VCaP (cell line): ENCODE measurements at regions not wholly inside any gene's neighbourhood (a gene's known extent, or its start where the extent isn't known, plus 50 kb on each side); places are given as distances from the start of the nearest gene placed in this dataset.
"Not testable (repeated sequence)": the region's sequence is repeated elsewhere in the genome, so short reads cannot be mapped to it uniquely, and the experiment has no call there.

Source experiments
- H3K27ac ChIP-seq: fragments of 450-650 bp; 2 replicates; pipeline ENCODE4 v1.5.1; 2017
- TF ChIP-seq, protein P1 (sequence below): fragments of 450-650 bp; conservative IDR thresholded peaks from 2 replicates; pipeline ENCODE4 v1.5.1; 2017; ENCODE audit warnings: mild to moderate bottlenecking, moderate library complexity

- TF ChIP-seq, protein P1, sequence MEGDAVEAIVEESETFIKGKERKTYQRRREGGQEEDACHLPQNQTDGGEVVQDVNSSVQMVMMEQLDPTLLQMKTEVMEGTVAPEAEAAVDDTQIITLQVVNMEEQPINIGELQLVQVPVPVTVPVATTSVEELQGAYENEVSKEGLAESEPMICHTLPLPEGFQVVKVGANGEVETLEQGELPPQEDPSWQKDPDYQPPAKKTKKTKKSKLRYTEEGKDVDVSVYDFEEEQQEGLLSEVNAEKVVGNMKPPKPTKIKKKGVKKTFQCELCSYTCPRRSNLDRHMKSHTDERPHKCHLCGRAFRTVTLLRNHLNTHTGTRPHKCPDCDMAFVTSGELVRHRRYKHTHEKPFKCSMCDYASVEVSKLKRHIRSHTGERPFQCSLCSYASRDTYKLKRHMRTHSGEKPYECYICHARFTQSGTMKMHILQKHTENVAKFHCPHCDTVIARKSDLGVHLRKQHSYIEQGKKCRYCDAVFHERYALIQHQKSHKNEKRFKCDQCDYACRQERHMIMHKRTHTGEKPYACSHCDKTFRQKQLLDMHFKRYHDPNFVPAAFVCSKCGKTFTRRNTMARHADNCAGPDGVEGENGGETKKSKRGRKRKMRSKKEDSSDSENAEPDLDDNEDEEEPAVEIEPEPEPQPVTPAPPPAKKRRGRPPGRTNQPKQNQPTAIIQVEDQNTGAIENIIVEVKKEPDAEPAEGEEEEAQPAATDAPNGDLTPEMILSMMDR: no peak
- no peak overlapping the region for H3K27ac ChIP-seq
These were observed 384.2 kb downstream of the CGGBP1 start for GRCh38 chr3:87674397-87675161.

DNA sequence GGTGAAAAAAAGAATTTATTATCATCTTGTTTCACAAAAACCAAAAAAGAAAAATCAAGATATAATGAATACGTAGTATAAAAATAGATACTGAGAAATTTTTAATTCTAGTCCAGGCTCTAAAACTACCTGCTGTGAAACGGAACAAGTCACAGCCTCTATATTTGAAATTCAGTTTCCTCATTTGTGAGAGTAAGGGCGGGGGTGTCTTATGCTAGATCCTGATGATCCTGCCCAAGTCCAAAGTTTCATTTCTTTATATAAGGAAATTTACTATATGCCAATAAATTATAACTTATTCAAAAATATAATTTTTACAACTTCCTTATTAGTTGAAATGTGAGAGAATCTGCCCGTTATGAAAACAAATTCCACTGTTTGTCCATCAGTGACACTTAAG is 385.7 kb downstream of the CGGBP1 start:
- TF ChIP-seq, protein P1: no peak
- H3K27ac ChIP-seq: no peak overlapping the region

- no peak overlapping the region for H3K27ac ChIP-seq
- TF ChIP-seq, protein P1: no peak
These were observed 377.8 kb upstream of the POU1F1 start for GRCh38 chr3:87654184-87654583.

GRCh38 chr3:87653138-87653537 is 376.8 kb upstream of the POU1F1 start:
- H3K27ac ChIP-seq: not testable (repeated sequence)

GRCh38 chr3:87634426-87634825 is 358.0 kb upstream of the POU1F1 start:
- TF ChIP-seq, protein P1: no peak
- H3K27ac ChIP-seq: no peak overlapping the region

DNA sequence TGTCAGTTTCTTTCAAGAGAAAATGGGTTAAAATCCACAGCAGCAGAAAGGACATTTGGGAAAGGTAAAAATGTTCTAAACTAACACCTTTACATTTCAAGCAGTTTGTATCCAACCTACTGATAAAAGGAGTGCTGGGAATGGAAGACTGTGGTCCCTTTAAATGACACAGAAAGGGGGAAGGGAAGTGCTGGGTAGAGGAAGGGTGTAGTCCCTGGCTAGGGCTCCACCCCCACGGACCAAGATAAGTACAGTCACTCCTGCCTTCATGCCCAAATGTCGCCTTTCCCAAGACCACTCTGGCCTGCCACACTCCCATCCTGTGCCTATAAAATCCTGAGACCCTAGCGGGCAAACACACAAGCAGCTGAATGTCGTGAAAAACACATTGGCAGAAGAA is 350.9 kb upstream of the POU1F1 start:
- H3K27ac ChIP-seq: no peak overlapping the region
- TF ChIP-seq, protein P1: no peak

DNA sequence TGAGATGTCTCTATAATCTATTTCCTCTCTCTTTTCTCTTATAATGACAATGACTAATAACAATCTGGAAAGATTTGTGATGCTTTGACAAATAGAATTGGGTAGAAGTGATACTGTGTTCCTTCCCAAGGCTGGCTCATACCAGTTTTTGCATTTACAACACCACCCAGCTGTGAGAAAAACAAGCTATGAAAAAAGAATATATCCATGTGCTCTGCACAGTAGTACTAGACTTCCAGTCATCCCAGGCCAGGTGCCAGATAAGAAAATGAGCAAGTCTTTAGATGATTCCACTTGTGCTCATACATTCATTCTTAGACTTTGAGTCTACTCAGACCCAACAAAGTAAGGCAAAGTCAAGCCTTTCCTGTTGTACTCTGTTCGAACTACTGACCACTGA is 350.2 kb upstream of the POU1F1 start:
- TF ChIP-seq, protein P1: no peak
- no peak overlapping the region for H3K27ac ChIP-seq

- TF ChIP-seq, protein P1: no peak
- no peak overlapping the region for H3K27ac ChIP-seq
These were observed 349.5 kb upstream of the POU1F1 start for GRCh38 chr3:87625876-87626275.
